Adrenal gland (tissue), 9 donors: ENCODE measurements at regions not wholly inside any gene's neighbourhood (a gene's known extent, or its start where the extent isn't known, plus 50 kb on each side); places are given as distances from the start of the nearest gene placed in this dataset.
A peak's percentile ranks its signal among the peaks of the same experiment; 100 is the strongest.

ENCODE experiments used
- DNase-seq, 7 donors: peaks; one replicate each; pipeline ENCODE4 v3.0.0-alpha.2; 2019 to 2020
- H3K27ac ChIP-seq, 5 donors: fragments of 200-600 bp; sonication (generic) in 4 of 5; 1 replicate in 3 of 5; 2 replicates in 2 of 5; pipeline versions ENCODE4 v1.5.1 to v1.8.0; 2016 to 2020; ENCODE audit warnings: mild to moderate bottlenecking in 1 of 5
- H3K27me3 ChIP-seq: fragments of 200-600 bp; 2 replicates; pipeline ENCODE4 v1.8.0; 2021
- H3K36me3 ChIP-seq, 2 donors: fragments of 200-600 bp; replicated peaks in 1 of 2; 1 replicate in 1 of 2; 2 replicates in 1 of 2; pipeline versions ENCODE4 v1.5.1 to v1.8.0; 2018 to 2022
- H3K4me1 ChIP-seq, 2 donors: fragments of 200-600 bp; replicated peaks in 1 of 2; 1 replicate in 1 of 2; 2 replicates in 1 of 2; pipeline versions ENCODE4 v1.5.1 to v1.8.0; 2018 to 2021
- H3K4me3 ChIP-seq, 4 donors: fragments of 200-600 bp; sonication (generic) in 3 of 4; one replicate each; pipeline ENCODE4 v1.5.1; 2016 to 2018
- H3K9me3 ChIP-seq, 3 donors: fragments of 200-600 bp; sonication (generic) in 1 of 3; replicated peaks in 1 of 3; 1 replicate in 2 of 3; 2 replicates in 1 of 3; pipeline versions ENCODE4 v1.5.1 to v1.8.0; 2016 to 2021
- CTCF ChIP-seq, 6 experiments: fragments of 450-650 bp in 4 of 6; fragments of 200-600 bp in 2 of 6; sonication (generic) in 1 of 6; IDR thresholded peaks; 1 replicate in 5 of 6; 2 replicates in 1 of 6; pipeline versions ENCODE4 v1.5.1 to v1.8.0; 2016 to 2021; ENCODE audit warnings: antibody characterized with exemption in 6 of 6, mild to moderate bottlenecking in 2 of 6, moderate library complexity in 1 of 6
- POLR2A ChIP-seq, 2 donors: fragments of 450-650 bp; IDR thresholded peaks; one replicate each; pipeline ENCODE4 v1.6.1; 2017; ENCODE audit warnings: antibody characterized with exemption in 2 of 2, mild to moderate bottlenecking in 2 of 2, moderate library complexity in 1 of 2
- WGBS, 4 donors: extraction: QIAGEN DNeasy Blood & Tissue Kit in 2 of 4; methylation state at CpG; one replicate each; pipeline versions ENCODE4 v1.1.5 to v1.1.7; 2013 to 2017; 5-methylcytosine and 5-hydroxymethylcytosine counted together
- intact Hi-C, 2 donors: fragments of 100-400 bp; cut with DNase I; formaldehyde crosslinking; loops; one replicate each; pipeline versions ENCODE4 v1.14.1 to v1.15.0; 2022 to 2023
- donor health status: healthy with polysubstance abuse.
- donor health status: Bipolar disorder and iron deficiency.
- donor health status: DM: yes; HTN: yes; CAD: no.
- donor health status: DM: no; HTN: no; CAD: no.
- donor health status: DM: no; HTN: no; CAD: no.

- Histone ChIP-seq H3K36me3 (no peaks in the 10 kb centered on the region), H3K27ac (no peak overlapping the region), H3K27me3 (no peaks in the 10 kb centered on the region), H3K4me3 (no peak overlapping the region), H3K4me1 (no peaks in the 10 kb centered on the region), H3K9me3 (no peaks in the 10 kb centered on the region)
- intact Hi-C loops: no loop called here
- TF ChIP-seq POLR2A (IDR thresholded peaks at IDR 0.05) (no peak), CTCF (IDR thresholded peaks at IDR 0.05) (no peak)
- 73 to 79% (median 75%) methylated on average over 9 of the region's 9 CpGs for WGBS, 4 donors
- DNase-seq: peak in 1 of 7 donors; percentile 14
Observed at GRCh38 chr5:2895196-2895595, 143.7 kb upstream of the IRX2 start.

GRCh38 chr5:2894736-2895135 lies 143.3 kb upstream of the IRX2 start:
- H3K9me3 ChIP-seq: no peaks in the 10 kb centered on the region
- DNase-seq: peak in 1 of 7 donors; percentile 27
- H3K27ac ChIP-seq: no peak overlapping the region
- no peaks in the 10 kb centered on the region for H3K36me3 ChIP-seq
- H3K27me3 ChIP-seq: no peaks in the 10 kb centered on the region
- H3K4me3 ChIP-seq: no peak overlapping the region
- H3K4me1 ChIP-seq: no peaks in the 10 kb centered on the region
- WGBS, 4 donors: 59 to 71% (median 68%) methylated on average over 11 of the region's 11 CpGs
- intact Hi-C loops: no loop called here
- TF ChIP-seq CTCF (IDR thresholded peaks at IDR 0.05): no peak
- TF ChIP-seq POLR2A (IDR thresholded peaks at IDR 0.05): no peak

- Histone ChIP-seq H3K9me3 (no peaks in the 10 kb centered on the region), H3K27me3 (no peaks in the 10 kb centered on the region), H3K4me1 (no peaks in the 10 kb centered on the region), H3K36me3 (no peaks in the 10 kb centered on the region), H3K27ac (no peak overlapping the region), H3K4me3 (no peak overlapping the region)
- intact Hi-C loops: no loop called here
- no peak for DNase-seq
- 56 to 67% (median 61%) methylated on average over 12 of the region's 12 CpGs for WGBS, 4 donors
- TF ChIP-seq CTCF (IDR thresholded peaks at IDR 0.05): no peak
- no peak for TF ChIP-seq POLR2A (IDR thresholded peaks at IDR 0.05)
Observed at GRCh38 chr5:2894316-2894715, 142.8 kb upstream of the IRX2 start.

- no peak overlapping the region for H3K27ac ChIP-seq
- no peak for TF ChIP-seq CTCF (IDR thresholded peaks at IDR 0.05)
- no peak for TF ChIP-seq POLR2A (IDR thresholded peaks at IDR 0.05)
- no peaks in the 10 kb centered on the region for H3K4me1 ChIP-seq
- no peaks in the 10 kb centered on the region for H3K36me3 ChIP-seq
- no peak overlapping the region for H3K4me3 ChIP-seq
- 68 to 75% (median 72%) methylated on average over 7 to 8 of the region's 8 CpGs for WGBS, 4 donors
- intact Hi-C loops: no loop called here
- no peak for DNase-seq
- H3K9me3 ChIP-seq: no peaks in the 10 kb centered on the region
- H3K27me3 ChIP-seq: no peaks in the 10 kb centered on the region
Observed at GRCh38 chr5:2892466-2893000, 141.1 kb upstream of the IRX2 start.
